PFSK-1 (cell line): ENCODE measurements at regions not wholly inside any gene's neighbourhood (a gene's known extent, or its start where the extent isn't known, plus 50 kb on each side); places are given as distances from the start of the nearest gene placed in this dataset.

ENCODE experiments used
- FOXP2 ChIP-seq: optimal IDR thresholded peaks from 2 replicates; pipeline ENCODE3; 2011; ENCODE audit warnings: borderline replicate concordance, control low read depth, inconsistent platforms; ENCODE audit not compliant: insufficient read depth; ENCODE audit errors: extremely low read length, extremely low read depth
- POLR2AphosphoS5 ChIP-seq: IDR thresholded peaks from 2 replicates; pipeline ENCODE4 v1.6.1; 2012; ENCODE audit warnings: low read depth, mild to moderate bottlenecking, control low read depth, low read length, moderate library complexity
- REST ChIP-seq, 2 experiments: IDR thresholded peaks; 2 replicates each; pipeline versions ENCODE4 v1.6.1 to v1.8.0; 2011 to 2012; ENCODE audit warnings: low read depth in 2 of 2, low read length in 2 of 2, control low read depth in 1 of 2, inconsistent platforms in 1 of 2, mild to moderate bottlenecking in 1 of 2, moderate library complexity in 1 of 2; ENCODE audit not compliant: insufficient read depth in 1 of 2
- SIN3A ChIP-seq: IDR thresholded peaks from 2 replicates; pipeline ENCODE4 v1.6.1; 2012; ENCODE audit warnings: mild to moderate bottlenecking, low read length, moderate library complexity, borderline replicate concordance; ENCODE audit not compliant: insufficient read depth
- TAF1 ChIP-seq: IDR thresholded peaks from 2 replicates; pipeline ENCODE4 v1.6.1; 2012; ENCODE audit warnings: low read length, control low read depth, borderline replicate concordance; ENCODE audit not compliant: insufficient read depth

- TF ChIP-seq POLR2AphosphoS5 (no peak), REST (IDR thresholded peaks at IDR 0.05; ENCODE audit: insufficient read depth in 1 of 2, low read depth in 2 of 2, low read length in 2 of 2) (no peak)
Observed at GRCh38 chr5:157965989-157966388, 107.0 kb upstream of the CLINT1 start.

GRCh38 chr5:157965040-157965678 is 106.2 kb upstream of the CLINT1 start:
- no peak for TF ChIP-seq REST (IDR thresholded peaks at IDR 0.05; ENCODE audit: insufficient read depth in 1 of 2, low read depth in 2 of 2, low read length in 2 of 2)
- TF ChIP-seq SIN3A = no peak
- no peak for TF ChIP-seq FOXP2
- no peak for TF ChIP-seq TAF1
- TF ChIP-seq POLR2AphosphoS5 = no peak

- no peak for TF ChIP-seq POLR2AphosphoS5
- no peak for TF ChIP-seq TAF1
- no peak for TF ChIP-seq REST (IDR thresholded peaks at IDR 0.05; ENCODE audit: insufficient read depth in 1 of 2, low read depth in 2 of 2, low read length in 2 of 2)
Observed at GRCh38 chr5:157963761-157964160, 104.8 kb upstream of the CLINT1 start.

GRCh38 chr5:157963244-157963643 is 104.3 kb upstream of the CLINT1 start:
- TF ChIP-seq TAF1 (no peak), SIN3A (no peak), FOXP2 (no peak), REST (IDR thresholded peaks at IDR 0.05; ENCODE audit: insufficient read depth in 1 of 2, low read depth in 2 of 2, low read length in 2 of 2) (no peak)

GRCh38 chr5:157961896-157962590 is 103.1 kb upstream of the CLINT1 start:
- no peak for TF ChIP-seq TAF1
- no peak for TF ChIP-seq SIN3A
